PFSK-1 (cell line): ENCODE measurements at regions not wholly inside any gene's neighbourhood (a gene's known extent, or its start where the extent isn't known, plus 50 kb on each side); places are given as distances from the start of the nearest gene placed in this dataset.

Source experiments
- POLR2AphosphoS5 ChIP-seq: IDR thresholded peaks from 2 replicates; pipeline ENCODE4 v1.6.1; 2012; ENCODE audit warnings: low read depth, mild to moderate bottlenecking, control low read depth, low read length, moderate library complexity
- REST ChIP-seq, 2 experiments: IDR thresholded peaks; 2 replicates each; pipeline versions ENCODE4 v1.6.1 to v1.8.0; 2011 to 2012; ENCODE audit warnings: low read depth in 2 of 2, low read length in 2 of 2, control low read depth in 1 of 2, inconsistent platforms in 1 of 2, mild to moderate bottlenecking in 1 of 2, moderate library complexity in 1 of 2; ENCODE audit not compliant: insufficient read depth in 1 of 2
- TAF1 ChIP-seq: IDR thresholded peaks from 2 replicates; pipeline ENCODE4 v1.6.1; 2012; ENCODE audit warnings: low read length, control low read depth, borderline replicate concordance; ENCODE audit not compliant: insufficient read depth

- TF ChIP-seq TAF1 (no peak), REST (IDR thresholded peaks at IDR 0.05; ENCODE audit: insufficient read depth in 1 of 2, low read depth in 2 of 2, low read length in 2 of 2) (no peak), POLR2AphosphoS5 (no peak)
Measured at GRCh38 chr2:196413821-196414274, 225.7 kb upstream of the CCDC150 start.
